ENCODE measurements at regions not wholly inside any gene's neighbourhood (a gene's known extent, or its start where the extent isn't known, plus 50 kb on each side); places are given as distances from the start of the nearest gene placed in this dataset.

- TF ChIP-seq CTCF (IDR thresholded peaks at IDR 0.05) (no peak), REST (IDR thresholded peaks at IDR 0.05; ENCODE audit: insufficient read depth in 1 of 2, low read depth in 2 of 2, low read length in 1 of 2) (no peak), SIN3A (IDR thresholded peaks at IDR 0.05; ENCODE audit: borderline replicate concordance, insufficient read depth, low read depth, low read length) (no peak), POLR2AphosphoS5 (IDR thresholded peaks at IDR 0.05; ENCODE audit: low read depth, low read length) (no peak), TCF7L2 (IDR thresholded peaks at IDR 0.05; ENCODE audit: low read depth, low read length) (no peak)
Measured at GRCh38 chr11:57901756-57902155, 121.9 kb upstream of the OR9Q1 start.

All from Panc1 (cell line).